ENCODE measurements at regions not wholly inside any gene's neighbourhood (a gene's known extent, or its start where the extent isn't known, plus 50 kb on each side); places are given as distances from the start of the nearest gene placed in this dataset.

DNA sequence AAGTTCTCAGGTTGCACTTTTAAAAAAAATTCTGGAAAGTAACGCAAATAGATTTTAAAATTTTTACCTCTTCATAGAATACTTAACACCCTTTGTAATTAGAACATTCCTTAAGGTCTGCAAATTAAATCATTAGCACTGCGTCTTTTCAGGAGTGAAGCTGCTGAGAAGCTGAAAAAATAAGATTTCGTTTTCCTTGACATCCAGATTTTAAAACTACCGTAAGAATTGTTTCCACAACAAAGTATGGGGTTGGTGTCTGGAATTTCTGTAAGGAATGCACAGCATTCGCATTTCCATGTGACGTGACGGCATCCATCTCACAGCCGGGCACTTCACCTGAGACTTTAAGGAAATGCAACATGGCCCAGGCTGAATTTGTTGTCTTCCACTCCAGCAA lies 76.3 kb upstream of the COX20 start:
- H2BK5ac ChIP-seq (ENCODE audit: insufficient read length, low read length), result no peak overlapping the region
- H3K9ac ChIP-seq (ENCODE audit: extremely low read depth, insufficient read length, low read length), result no peak overlapping the region
- H2BK120ac ChIP-seq (ENCODE audit: low read depth, low read length, poor library complexity, severe bottlenecking), result no peak overlapping the region
- no peak overlapping the region for H3K14ac ChIP-seq (ENCODE audit: insufficient read depth, low read length)
- H3K79me1 ChIP-seq (ENCODE audit: insufficient read depth, low read depth, low read length, poor library complexity, severe bottlenecking), result no peaks in the 10 kb centered on the region
- H3K27me3 Mint-ChIP-seq (ENCODE audit: low read depth), result no peaks in the 10 kb centered on the region
- no peaks in the 10 kb centered on the region for H3K27me3 ChIP-seq (ENCODE audit: insufficient read depth, low read length)
- no peaks in the 10 kb centered on the region for H4K20me1 ChIP-seq (ENCODE audit: control insufficient read depth, insufficient read depth, insufficient read length)
- H2AK5ac ChIP-seq (ENCODE audit: insufficient read length, low read length), result no peak overlapping the region
- peaks cover 26 to 31% of the 10 kb centered on the region in 2 experiments for H3K4me1 Mint-ChIP-seq
- H3K56ac ChIP-seq (ENCODE audit: insufficient read length, low read depth, low read length), result no peak overlapping the region
- H3K27ac ChIP-seq (ENCODE audit: insufficient read length, low read depth, low read length), result peak overlapping the region; percentile 39
- no peak overlapping the region for H2BK20ac ChIP-seq (ENCODE audit: low read depth, low read length, poor library complexity, severe bottlenecking)
- no peak overlapping the region for H3K4ac ChIP-seq (ENCODE audit: low read depth, low read length)
- no peak overlapping the region for H2BK12ac ChIP-seq (ENCODE audit: insufficient read length, low read depth, low read length)
- WGBS (ENCODE audit: extremely low coverage, insufficient read length, low lambda C conversion rate), result no CpG with 5 or more reads among the region's 8 CpGs
- no peaks in the 10 kb centered on the region for H3K79me2 ChIP-seq (ENCODE audit: insufficient read depth, low read length)
- no peak overlapping the region for H2AFZ ChIP-seq (ENCODE audit: low read length)
- H2BK15ac ChIP-seq (ENCODE audit: low read depth, low read length), result no peak overlapping the region
- no peak overlapping the region for H3T11ph ChIP-seq (ENCODE audit: low read length)
- H3K9me3 Mint-ChIP-seq, result peaks cover 2 to 8% of the 10 kb centered on the region in 2 experiments; a peak in 3 of 5 replicates
- peaks cover 2% of the 10 kb centered on the region; the same call in 1 of the 2 replicates for H3K4me1 ChIP-seq (ENCODE audit: insufficient read depth, low read length)
- H3K27ac Mint-ChIP-seq, result peak overlapping the region in 2 of 3 experiments; percentile 81 to 86; a peak in 2 of 7 replicates
- no peak overlapping the region for H3K18ac ChIP-seq (ENCODE audit: insufficient read length, low read depth, low read length)
- TF ChIP-seq, protein P1, sequence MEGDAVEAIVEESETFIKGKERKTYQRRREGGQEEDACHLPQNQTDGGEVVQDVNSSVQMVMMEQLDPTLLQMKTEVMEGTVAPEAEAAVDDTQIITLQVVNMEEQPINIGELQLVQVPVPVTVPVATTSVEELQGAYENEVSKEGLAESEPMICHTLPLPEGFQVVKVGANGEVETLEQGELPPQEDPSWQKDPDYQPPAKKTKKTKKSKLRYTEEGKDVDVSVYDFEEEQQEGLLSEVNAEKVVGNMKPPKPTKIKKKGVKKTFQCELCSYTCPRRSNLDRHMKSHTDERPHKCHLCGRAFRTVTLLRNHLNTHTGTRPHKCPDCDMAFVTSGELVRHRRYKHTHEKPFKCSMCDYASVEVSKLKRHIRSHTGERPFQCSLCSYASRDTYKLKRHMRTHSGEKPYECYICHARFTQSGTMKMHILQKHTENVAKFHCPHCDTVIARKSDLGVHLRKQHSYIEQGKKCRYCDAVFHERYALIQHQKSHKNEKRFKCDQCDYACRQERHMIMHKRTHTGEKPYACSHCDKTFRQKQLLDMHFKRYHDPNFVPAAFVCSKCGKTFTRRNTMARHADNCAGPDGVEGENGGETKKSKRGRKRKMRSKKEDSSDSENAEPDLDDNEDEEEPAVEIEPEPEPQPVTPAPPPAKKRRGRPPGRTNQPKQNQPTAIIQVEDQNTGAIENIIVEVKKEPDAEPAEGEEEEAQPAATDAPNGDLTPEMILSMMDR (conservative IDR thresholded peaks at IDR 0.05), result no peak
- H3K23me2 ChIP-seq (ENCODE audit: insufficient read length, low read depth, low read length, poor library complexity, severe bottlenecking), result no peaks in the 10 kb centered on the region
- no peak overlapping the region for H3K23ac ChIP-seq (ENCODE audit: insufficient read length, low read depth, low read length)
- H4K91ac ChIP-seq (ENCODE audit: insufficient read length, low read depth, low read length), result no peak overlapping the region
- no peaks in the 10 kb centered on the region for H3K9me3 ChIP-seq (ENCODE audit: control insufficient read depth, low read depth, low read length)
- H3K4me2 ChIP-seq (ENCODE audit: insufficient read depth, insufficient read length, low read length), result no peak overlapping the region
- no peak overlapping the region; a peak in 1 of 5 replicates for H3K4me3 Mint-ChIP-seq
- H3K36me3 Mint-ChIP-seq (ENCODE audit: insufficient read depth in 1 of 3, low read depth in 3 of 3), result peaks cover 0 to 8% (median 0%) of the 10 kb centered on the region in 3 experiments; a peak in 2 of 7 replicates
- DNase-seq, result no peak
- H4K5ac ChIP-seq (ENCODE audit: insufficient read length, low read depth, low read length), result no peak overlapping the region
- H4K8ac ChIP-seq (replicated peaks; ENCODE audit: insufficient read length, low read depth, low read length), result no peak overlapping the region
